ENCODE measurements at regions not wholly inside any gene's neighbourhood (a gene's known extent, or its start where the extent isn't known, plus 50 kb on each side); places are given as distances from the start of the nearest gene placed in this dataset.
"Not testable (repeated sequence)": the region's sequence is repeated elsewhere in the genome, so short reads cannot be mapped to it uniquely, and the experiment has no call there.

DNA sequence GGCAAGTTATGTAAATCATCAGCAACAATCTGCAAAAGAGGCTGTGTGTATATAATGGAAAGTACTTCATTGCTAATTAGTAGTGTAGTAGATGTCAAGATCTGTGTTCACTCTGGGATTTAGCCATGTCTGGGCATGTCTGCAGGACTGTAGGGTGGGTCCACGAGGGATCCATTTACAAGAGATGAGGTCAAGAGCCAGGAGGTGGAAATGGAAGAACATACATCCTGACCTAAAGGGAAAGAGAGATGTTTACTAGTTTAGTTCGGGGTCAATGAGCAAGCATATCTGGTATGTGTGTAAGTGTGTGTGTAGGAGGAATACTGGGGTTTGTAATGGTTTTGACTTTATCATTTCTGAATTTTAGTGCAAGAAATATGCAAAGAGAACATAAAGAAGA lies 171.5 kb upstream of the NANOGP8 start:
- no peak overlapping the region for H3K4me3 ChIP-seq (ENCODE audit: low read length)
- TF ChIP-seq, protein P1, sequence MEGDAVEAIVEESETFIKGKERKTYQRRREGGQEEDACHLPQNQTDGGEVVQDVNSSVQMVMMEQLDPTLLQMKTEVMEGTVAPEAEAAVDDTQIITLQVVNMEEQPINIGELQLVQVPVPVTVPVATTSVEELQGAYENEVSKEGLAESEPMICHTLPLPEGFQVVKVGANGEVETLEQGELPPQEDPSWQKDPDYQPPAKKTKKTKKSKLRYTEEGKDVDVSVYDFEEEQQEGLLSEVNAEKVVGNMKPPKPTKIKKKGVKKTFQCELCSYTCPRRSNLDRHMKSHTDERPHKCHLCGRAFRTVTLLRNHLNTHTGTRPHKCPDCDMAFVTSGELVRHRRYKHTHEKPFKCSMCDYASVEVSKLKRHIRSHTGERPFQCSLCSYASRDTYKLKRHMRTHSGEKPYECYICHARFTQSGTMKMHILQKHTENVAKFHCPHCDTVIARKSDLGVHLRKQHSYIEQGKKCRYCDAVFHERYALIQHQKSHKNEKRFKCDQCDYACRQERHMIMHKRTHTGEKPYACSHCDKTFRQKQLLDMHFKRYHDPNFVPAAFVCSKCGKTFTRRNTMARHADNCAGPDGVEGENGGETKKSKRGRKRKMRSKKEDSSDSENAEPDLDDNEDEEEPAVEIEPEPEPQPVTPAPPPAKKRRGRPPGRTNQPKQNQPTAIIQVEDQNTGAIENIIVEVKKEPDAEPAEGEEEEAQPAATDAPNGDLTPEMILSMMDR (conservative IDR thresholded peaks at IDR 0.05; ENCODE audit: low read length): no peak
- DNase-seq (ENCODE audit: low read depth): no peak

DNA sequence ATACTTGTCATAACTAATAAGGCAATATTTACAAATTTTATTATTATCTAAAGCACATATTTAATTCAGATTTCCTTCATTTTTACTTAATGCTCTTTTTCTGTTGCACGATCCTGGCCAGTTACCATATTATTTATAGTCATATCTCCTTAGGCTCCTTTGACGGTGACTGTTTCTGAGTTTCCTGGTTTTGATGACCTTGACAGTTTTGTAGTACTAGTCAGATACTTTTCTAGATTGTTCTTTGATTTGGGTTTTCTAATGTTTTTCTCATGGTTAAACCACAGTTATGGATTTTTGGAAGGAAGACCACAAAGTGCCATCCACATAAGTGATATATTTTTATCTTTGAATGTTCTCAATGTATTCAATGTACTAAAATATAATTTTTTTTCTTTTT lies 171.0 kb upstream of the NANOGP8 start:
- DNase-seq (ENCODE audit: low read depth): no peak
- no peak overlapping the region for H3K4me3 ChIP-seq (ENCODE audit: low read length)
- TF ChIP-seq, protein P1 (conservative IDR thresholded peaks at IDR 0.05; ENCODE audit: low read length): no peak

DNA sequence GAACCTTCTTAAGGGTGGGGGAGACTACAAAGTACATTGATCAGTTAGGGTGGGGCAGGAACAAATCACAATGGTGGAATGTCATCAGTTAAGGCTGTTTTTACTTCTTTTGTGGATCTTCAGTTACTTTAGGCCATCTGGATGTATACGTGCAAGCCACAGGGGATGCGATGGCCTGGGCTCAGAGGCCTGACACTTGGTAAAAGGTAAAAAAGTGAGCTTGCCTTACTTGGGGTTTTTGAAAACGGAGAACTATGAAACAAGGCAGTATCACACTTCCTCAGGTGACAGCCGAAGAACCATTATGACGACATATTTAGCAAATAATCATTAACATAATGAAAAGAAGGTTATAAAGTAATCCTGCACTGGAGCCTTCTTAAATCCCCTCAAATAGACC lies 169.8 kb upstream of the NANOGP8 start:
- H3K4me3 ChIP-seq (ENCODE audit: low read length): not testable (repeated sequence)

DNA sequence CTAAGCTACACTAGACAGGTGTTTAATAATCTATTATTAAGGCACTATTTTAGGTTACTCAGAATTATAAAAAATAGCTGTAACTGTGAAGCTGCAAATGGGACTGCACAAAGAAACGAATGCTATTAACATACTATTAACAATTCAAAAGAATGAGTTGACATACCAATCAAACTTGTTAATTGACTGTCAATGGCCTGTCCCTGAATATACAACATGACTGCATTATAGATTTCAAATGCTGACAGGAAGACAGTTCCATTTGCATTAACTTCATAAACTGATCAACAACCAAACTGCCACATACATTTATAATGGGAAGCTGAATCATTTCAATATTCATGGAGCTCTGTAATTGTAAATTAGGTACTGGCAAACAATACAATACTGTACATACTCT lies 169.0 kb upstream of the NANOGP8 start:
- H3K4me3 ChIP-seq (ENCODE audit: low read length): no peak overlapping the region
- DNase-seq (ENCODE audit: low read depth): no peak
- TF ChIP-seq, protein P1 (conservative IDR thresholded peaks at IDR 0.05; ENCODE audit: low read length): no peak

More for the DNA sequence above, 169.8 kb upstream of the NANOGP8 start:
- DNase-seq (ENCODE audit: low read depth): not testable (repeated sequence)

DNA sequence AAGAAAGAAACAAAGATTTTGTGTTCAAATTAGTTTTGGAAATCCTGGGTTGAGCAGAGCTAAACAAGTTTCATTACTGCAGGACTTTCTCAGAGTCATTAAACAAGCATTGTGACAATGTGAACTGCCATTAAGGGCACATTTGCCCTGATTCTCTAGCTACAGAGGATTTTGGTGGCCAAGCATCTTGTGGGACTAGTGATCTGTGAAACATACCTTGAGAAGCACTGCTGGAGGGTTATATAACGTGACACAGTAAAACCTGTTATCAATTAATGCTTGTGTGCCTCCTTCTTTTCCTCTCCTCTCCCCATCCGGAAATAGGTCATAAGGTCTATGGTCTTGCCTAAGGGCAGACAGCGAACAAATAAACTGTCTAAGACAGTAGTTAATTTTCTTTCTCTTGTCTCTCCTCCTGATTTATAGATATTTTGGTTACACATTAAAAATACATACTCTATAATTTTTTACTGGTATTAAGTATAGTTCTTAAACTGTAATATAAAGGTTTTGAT lies 167.3 kb upstream of the NANOGP8 start:
- no peak overlapping the region for H3K4me3 ChIP-seq (ENCODE audit: low read length)
- TF ChIP-seq, protein P1 (conservative IDR thresholded peaks at IDR 0.05; ENCODE audit: low read length): no peak
- no peak for DNase-seq (ENCODE audit: low read depth)

DNA sequence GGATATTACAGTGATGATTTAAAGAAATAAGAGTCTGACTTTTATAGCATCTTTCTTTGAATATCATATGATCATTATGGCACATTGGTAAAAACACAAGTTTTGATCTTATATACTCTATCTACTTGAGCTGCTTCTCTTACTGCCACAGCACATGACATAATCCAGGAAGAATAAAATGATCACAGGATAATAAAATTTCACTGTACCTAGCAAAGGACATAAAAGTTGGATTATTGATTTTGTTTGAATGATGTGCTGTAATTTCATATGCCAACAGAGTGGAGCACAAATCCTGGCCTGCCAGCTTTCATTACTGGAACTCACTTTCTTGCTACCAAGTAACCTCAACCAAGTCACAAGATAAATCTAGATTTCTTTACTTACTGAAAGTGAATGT lies 162.1 kb upstream of the NANOGP8 start:
- no peak overlapping the region for H3K4me3 ChIP-seq (ENCODE audit: low read length)
- DNase-seq (ENCODE audit: low read depth): no peak
- TF ChIP-seq, protein P1 (conservative IDR thresholded peaks at IDR 0.05; ENCODE audit: low read length): no peak

DNA sequence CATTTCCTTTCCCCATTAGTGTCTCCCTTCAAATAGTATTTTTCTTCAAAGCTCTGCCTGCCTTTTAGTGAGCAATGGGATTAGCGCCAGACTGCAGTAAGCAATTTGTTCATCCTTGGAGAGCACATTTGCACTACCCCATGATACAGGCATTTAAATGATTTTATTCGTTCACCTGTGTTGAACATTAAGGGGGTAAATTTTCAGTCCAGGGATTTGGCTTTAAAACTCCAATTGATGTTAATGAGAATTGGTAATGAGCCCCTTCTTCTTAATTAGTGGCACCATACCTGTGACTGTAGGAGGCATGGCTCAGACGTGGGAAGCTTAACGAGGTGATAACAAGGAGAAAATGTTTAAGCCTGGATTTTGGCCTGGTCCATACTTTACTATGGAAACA lies 161.4 kb upstream of the NANOGP8 start:
- no peak for DNase-seq (ENCODE audit: low read depth)
- TF ChIP-seq, protein P1 (conservative IDR thresholded peaks at IDR 0.05; ENCODE audit: low read length): no peak
- H3K4me3 ChIP-seq (ENCODE audit: low read length): no peak overlapping the region

DNA sequence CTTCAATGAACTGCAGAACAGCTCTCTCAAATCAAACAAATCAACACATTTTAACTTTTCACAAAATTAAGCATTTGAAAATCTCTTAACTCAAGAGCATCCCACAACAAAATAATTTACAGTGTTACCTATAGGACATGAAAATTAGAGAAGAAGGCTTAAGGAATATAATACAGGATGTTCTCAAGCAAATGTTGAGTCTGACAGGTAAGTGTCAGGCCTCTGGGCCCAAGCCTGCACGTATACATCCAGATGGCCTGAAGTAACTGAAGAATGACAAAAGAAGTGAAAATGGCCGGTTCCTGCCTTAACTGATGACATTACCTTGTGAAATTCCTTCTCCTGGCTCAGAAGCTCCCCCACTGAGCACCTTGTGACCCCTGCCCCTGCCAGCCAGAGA lies 160.6 kb upstream of the NANOGP8 start:
- not testable (repeated sequence) for DNase-seq (ENCODE audit: low read depth); H3K4me3 ChIP-seq (ENCODE audit: low read length)
